GM21717 (cell line): ENCODE measurements at regions not wholly inside any gene's neighbourhood (a gene's known extent, or its start where the extent isn't known, plus 50 kb on each side); places are given as distances from the start of the nearest gene placed in this dataset.
"Not testable (repeated sequence)": the region's sequence is repeated elsewhere in the genome, so short reads cannot be mapped to it uniquely, and the experiment has no call there.

Experiments
- ATAC-seq: cut with Tn5 transposase; IDR thresholded peaks from one replicate; pipeline ENCODE4 v1.9.1; 2021; ENCODE audit warnings: mild to moderate bottlenecking, moderate library complexity; ENCODE audit not compliant: unreplicated experiment

- no peak for ATAC-seq
These were observed 56.5 kb upstream of the PTPN1 start for GRCh38 chr20:50453533-50454244.

GRCh38 chr20:50455245-50455644 lies 54.9 kb upstream of the PTPN1 start:
- ATAC-seq, result not testable (repeated sequence)

GRCh38 chr20:50455656-50456451 lies 54.3 kb upstream of the PTPN1 start:
- no peak for ATAC-seq

DNA sequence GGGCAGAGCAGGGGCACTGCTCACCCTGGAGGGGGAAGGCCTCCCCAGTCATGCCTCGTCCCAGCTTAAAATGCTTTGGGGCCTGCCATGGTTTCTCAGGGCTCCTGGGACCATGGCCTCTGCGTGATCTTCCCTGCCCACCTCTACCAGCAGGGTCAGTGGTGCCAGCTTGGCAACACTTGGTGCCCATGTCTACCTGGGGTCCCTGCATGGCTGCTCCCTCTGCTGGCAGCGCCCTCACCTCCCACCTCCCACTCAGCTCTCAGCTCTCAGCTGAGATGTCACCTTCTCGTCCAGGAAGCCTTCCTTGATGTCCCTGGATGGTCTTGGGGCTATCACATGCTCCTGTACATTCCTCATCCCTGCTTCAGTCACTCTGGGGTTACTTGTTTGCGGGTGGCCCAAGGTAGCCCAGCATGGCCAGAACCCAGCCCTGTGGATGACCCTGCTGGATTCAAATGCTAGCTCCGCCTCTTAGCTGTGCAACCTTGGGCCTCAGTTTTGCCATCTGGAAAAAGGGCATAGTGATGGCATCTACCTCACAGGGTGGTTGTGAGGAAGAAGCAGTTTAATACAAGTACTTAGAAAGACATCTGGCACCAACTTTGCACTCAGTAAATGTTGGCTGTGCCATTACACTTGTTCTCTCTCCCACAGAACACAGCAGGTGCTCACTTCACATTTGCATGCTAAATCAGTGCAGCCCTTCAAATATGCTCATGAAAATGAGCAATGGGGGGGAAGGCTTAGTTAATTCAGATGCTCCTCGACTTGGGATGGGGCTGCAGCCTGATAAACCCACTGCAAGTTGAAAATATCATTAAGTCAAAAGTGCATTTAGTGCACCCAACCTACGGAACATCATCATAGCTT lies 53.5 kb upstream of the PTPN1 start:
- ATAC-seq, result no peak

- no peak for ATAC-seq
These were observed 50.9 kb upstream of the PTPN1 start for GRCh38 chr20:50459124-50459918.

DNA sequence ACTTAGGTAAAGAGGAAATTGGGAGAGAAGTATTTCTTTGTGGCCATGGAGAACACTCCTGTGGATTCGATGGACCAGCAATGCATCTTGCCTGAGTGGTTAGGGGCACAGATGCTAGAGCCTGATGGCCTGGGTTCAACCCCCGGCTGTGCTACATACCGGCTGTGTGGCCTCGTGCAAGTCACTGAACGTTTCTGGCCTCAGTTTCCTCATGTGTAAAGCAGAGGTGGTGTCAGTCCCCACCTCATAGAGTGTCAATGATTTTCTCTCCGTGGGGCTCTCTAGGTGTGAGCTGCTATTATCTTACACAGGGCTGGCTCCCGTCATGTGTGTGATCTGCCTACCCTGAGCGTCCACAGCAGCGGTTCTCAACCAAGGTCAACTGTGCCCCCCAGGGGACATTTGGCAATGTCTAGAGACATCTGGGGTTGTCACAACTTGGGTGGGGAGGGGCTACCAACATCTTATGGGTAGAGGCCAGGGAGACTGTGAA lies 50.0 kb upstream of the PTPN1 start:
- no peak for ATAC-seq
